Central memory CD8-positive, alpha-beta T cell (primary cell): ENCODE measurements at regions not wholly inside any gene's neighbourhood (a gene's known extent, or its start where the extent isn't known, plus 50 kb on each side); places are given as distances from the start of the nearest gene placed in this dataset.
A peak's percentile ranks its signal among the peaks of the same experiment; 100 is the strongest.
"Not testable (repeated sequence)": the region's sequence is repeated elsewhere in the genome, so short reads cannot be mapped to it uniquely, and the experiment has no call there.

Source experiments
- ATAC-seq: fragments of 150-1000 bp; cut with Tn5 transposase; replicated peaks from 2 replicates; pipeline ENCODE4 v1.10.0; 2022; ENCODE audit warnings: mild to moderate bottlenecking, moderate FRiP score, moderate number of reproducible peaks; ENCODE audit not compliant: poor library complexity, severe bottlenecking; ENCODE audit errors: extremely low read depth
- DNase-seq, 2 donors: peaks; one replicate each; pipeline ENCODE4 v3.0.0; 2021; ENCODE audit warnings: low spot score in 2 of 2
- H3K27ac Mint-ChIP-seq: one replicate; pipeline ENCODE4 v1.8.0; 2022; ENCODE audit warnings: low read depth, mild to moderate bottlenecking, moderate library complexity, mixed read lengths
- H3K27me3 Mint-ChIP-seq: one replicate; pipeline ENCODE4 v1.8.0; 2022; ENCODE audit warnings: mixed read lengths
- H3K36me3 Mint-ChIP-seq: one replicate; pipeline ENCODE4 v1.8.0; 2022; ENCODE audit warnings: mild to moderate bottlenecking, moderate library complexity, mixed read lengths; ENCODE audit not compliant: insufficient read depth
- H3K4me1 Mint-ChIP-seq: one replicate; pipeline ENCODE4 v1.8.0; 2022; ENCODE audit warnings: mixed read lengths
- H3K4me3 Mint-ChIP-seq: one replicate; pipeline ENCODE4 v1.8.0; 2022; ENCODE audit warnings: mild to moderate bottlenecking, moderate library complexity, mixed read lengths
- H3K9me3 Mint-ChIP-seq: one replicate; pipeline ENCODE4 v1.8.0; 2022; ENCODE audit warnings: mixed read lengths

- H3K27me3 Mint-ChIP-seq, result peaks cover 42% of the 10 kb centered on the region
- H3K9me3 Mint-ChIP-seq, result not testable (repeated sequence)
These were observed 85.1 kb upstream of the SMAD3 start for GRCh38 chr15:66980326-66980725.

GRCh38 chr15:66981771-66982170 is 83.6 kb upstream of the SMAD3 start:
- peaks cover 6% of the 10 kb centered on the region for H3K4me1 Mint-ChIP-seq
- ATAC-seq (no peak), DNase-seq (no peak)
- H3K4me3 Mint-ChIP-seq, result no peak overlapping the region
- no peak overlapping the region for H3K27ac Mint-ChIP-seq
- H3K9me3 Mint-ChIP-seq, result no peaks in the 10 kb centered on the region
- peaks cover 36% of the 10 kb centered on the region for H3K27me3 Mint-ChIP-seq
- H3K36me3 Mint-ChIP-seq, result peaks cover 2% of the 10 kb centered on the region

More at GRCh38 chr15:66980326-66980725, 85.1 kb upstream of the SMAD3 start:
- H3K4me3 Mint-ChIP-seq, H3K4me1 Mint-ChIP-seq, ATAC-seq, H3K27ac Mint-ChIP-seq, DNase-seq, H3K36me3 Mint-ChIP-seq: not testable (repeated sequence)

GRCh38 chr15:66982250-66982649 is 83.2 kb upstream of the SMAD3 start:
- H3K4me3 Mint-ChIP-seq, result no peak overlapping the region
- ATAC-seq, result no peak
- H3K27me3 Mint-ChIP-seq, result peaks cover 34% of the 10 kb centered on the region
- H3K27ac Mint-ChIP-seq, result no peak overlapping the region
- H3K9me3 Mint-ChIP-seq, result no peaks in the 10 kb centered on the region
- H3K36me3 Mint-ChIP-seq, result peaks cover 2% of the 10 kb centered on the region
- peaks cover 6% of the 10 kb centered on the region for H3K4me1 Mint-ChIP-seq
- no peak for DNase-seq

GRCh38 chr15:66982816-66983215 is 82.6 kb upstream of the SMAD3 start:
- Mint-ChIP-seq H3K9me3 (no peaks in the 10 kb centered on the region), H3K27ac (no peak overlapping the region), H3K4me1 (peaks cover 6% of the 10 kb centered on the region), H3K4me3 (no peak overlapping the region), H3K27me3 (peaks cover 34% of the 10 kb centered on the region), H3K36me3 (peaks cover 2% of the 10 kb centered on the region)
- DNase-seq, result peak in 1 of 2 donors; percentile 1
- ATAC-seq, result no peak

- no peak for DNase-seq
- no peak for ATAC-seq
- peaks cover under 1% of the 10 kb centered on the region for H3K4me1 Mint-ChIP-seq
- no peak overlapping the region for H3K4me3 Mint-ChIP-seq
- no peaks in the 10 kb centered on the region for H3K9me3 Mint-ChIP-seq
- H3K27me3 Mint-ChIP-seq, result peaks cover 49% of the 10 kb centered on the region
- H3K36me3 Mint-ChIP-seq, result peaks cover 2% of the 10 kb centered on the region
- H3K27ac Mint-ChIP-seq, result no peak overlapping the region
These were observed 79.7 kb upstream of the SMAD3 start for GRCh38 chr15:66985653-66986052.

GRCh38 chr15:66986951-66987350 is 78.5 kb upstream of the SMAD3 start:
- DNase-seq (no peak), ATAC-seq (no peak)
- H3K27ac Mint-ChIP-seq, result no peak overlapping the region

GRCh38 chr15:66993090-66993489 is 72.3 kb upstream of the SMAD3 start:
- Mint-ChIP-seq H3K4me3 (no peak overlapping the region), H3K36me3 (no peaks in the 10 kb centered on the region), H3K27me3 (peaks cover 15% of the 10 kb centered on the region), H3K27ac (no peak overlapping the region), H3K4me1 (no peaks in the 10 kb centered on the region), H3K9me3 (no peaks in the 10 kb centered on the region)
- DNase-seq (no peak), ATAC-seq (no peak)

More at GRCh38 chr15:66986951-66987350, 78.5 kb upstream of the SMAD3 start:
- Mint-ChIP-seq H3K36me3 (peaks cover 2% of the 10 kb centered on the region), H3K4me1 (no peaks in the 10 kb centered on the region), H3K27me3 (peaks cover 49% of the 10 kb centered on the region), H3K9me3 (no peaks in the 10 kb centered on the region), H3K4me3 (no peak overlapping the region)

- Mint-ChIP-seq H3K4me1 (no peaks in the 10 kb centered on the region), H3K36me3 (no peaks in the 10 kb centered on the region), H3K9me3 (no peaks in the 10 kb centered on the region), H3K4me3 (no peak overlapping the region), H3K27me3 (peaks cover 9% of the 10 kb centered on the region), H3K27ac (no peak overlapping the region)
- DNase-seq (no peak), ATAC-seq (no peak)
These were observed 71.3 kb upstream of the SMAD3 start for GRCh38 chr15:66993874-66994696.

GRCh38 chr15:66994927-66995656 is 70.3 kb upstream of the SMAD3 start:
- H3K4me3 Mint-ChIP-seq, result no peak overlapping the region

GRCh38 chr15:66996094-66996493 is 69.3 kb upstream of the SMAD3 start:
- H3K36me3 Mint-ChIP-seq, result no peaks in the 10 kb centered on the region
- H3K27me3 Mint-ChIP-seq, result no peaks in the 10 kb centered on the region
- ATAC-seq (no peak), DNase-seq (no peak)
- H3K9me3 Mint-ChIP-seq, result no peaks in the 10 kb centered on the region
- H3K27ac Mint-ChIP-seq, result no peak overlapping the region
- no peak overlapping the region for H3K4me3 Mint-ChIP-seq
- no peaks in the 10 kb centered on the region for H3K4me1 Mint-ChIP-seq

More at GRCh38 chr15:66994927-66995656, 70.3 kb upstream of the SMAD3 start:
- Mint-ChIP-seq H3K27me3 (no peaks in the 10 kb centered on the region), H3K36me3 (no peaks in the 10 kb centered on the region), H3K4me1 (no peaks in the 10 kb centered on the region), H3K27ac (no peak overlapping the region), H3K9me3 (no peaks in the 10 kb centered on the region)
- ATAC-seq (no peak), DNase-seq (no peak)

GRCh38 chr15:66997212-66997611 is 68.2 kb upstream of the SMAD3 start:
- Mint-ChIP-seq H3K36me3 (no peaks in the 10 kb centered on the region), H3K9me3 (no peaks in the 10 kb centered on the region), H3K4me1 (no peaks in the 10 kb centered on the region), H3K27me3 (no peaks in the 10 kb centered on the region), H3K4me3 (no peak overlapping the region), H3K27ac (no peak overlapping the region)
- ATAC-seq (no peak), DNase-seq (no peak)

- not testable (repeated sequence) for DNase-seq, H3K27ac Mint-ChIP-seq, H3K36me3 Mint-ChIP-seq, ATAC-seq, H3K27me3 Mint-ChIP-seq, H3K4me3 Mint-ChIP-seq, H3K9me3 Mint-ChIP-seq, H3K4me1 Mint-ChIP-seq
These were observed 67.2 kb upstream of the SMAD3 start for GRCh38 chr15:66998234-66998633.
